ENCODE measurements at regions not wholly inside any gene's neighbourhood (a gene's known extent, or its start where the extent isn't known, plus 50 kb on each side); places are given as distances from the start of the nearest gene placed in this dataset.

GRCh38 chr3:173284301-173284700 lies 113.2 kb upstream of the NLGN1 start:
- H3K27me3 ChIP-seq (ENCODE audit: control insufficient read depth, extremely low read depth, insufficient read depth, low read length): no peaks in the 10 kb centered on the region
- no peaks in the 10 kb centered on the region for H3K79me2 ChIP-seq (ENCODE audit: control insufficient read depth, insufficient read depth, low read length)
- no peak for FAIRE-seq
- dilution Hi-C loops (cut with MboI; ENCODE audit: extremely low pct_ligation_motif_present, low sequenced_read_pairs): no loop called here
- H3K4me3 ChIP-seq (ENCODE audit: control insufficient read depth in 2 of 3, extremely low read depth in 1 of 3, insufficient read depth in 2 of 3, low read depth in 1 of 3, low read length in 3 of 3): no peak overlapping the region
- H3K27ac ChIP-seq (ENCODE audit: control insufficient read depth, insufficient read depth, low read length): no peak overlapping the region
- H3K9ac ChIP-seq (ENCODE audit: control insufficient read depth, extremely low read depth, insufficient read depth, low read length): no peak overlapping the region
- no peaks in the 10 kb centered on the region for H3K4me1 ChIP-seq (ENCODE audit: control insufficient read depth, extremely low read depth, insufficient read depth, low read length)
- no peak overlapping the region for H3K4me2 ChIP-seq (ENCODE audit: control insufficient read depth, extremely low read depth, insufficient read depth, low read depth, low read length)
- no peak overlapping the region for H2AFZ ChIP-seq (ENCODE audit: control insufficient read depth, low read length)
- DNase-seq (ENCODE audit: low read depth, low spot score): no peak
- no peaks in the 10 kb centered on the region for H4K20me1 ChIP-seq (ENCODE audit: control insufficient read depth, extremely low read depth, insufficient read depth, low read length)
- H3K9me1 ChIP-seq (ENCODE audit: control insufficient read depth, extremely low read depth, insufficient read depth, low read length): no peaks in the 10 kb centered on the region
- TF ChIP-seq EZH2 (IDR thresholded peaks at IDR 0.05; ENCODE audit: low read length): no peak
- TF ChIP-seq CTCF (optimal IDR thresholded peaks at IDR 0.05 in 1 of 3, IDR thresholded peaks at IDR 0.05 in 1 of 3, conservative IDR thresholded peaks at IDR 0.05 in 1 of 3; ENCODE audit: extremely low read depth in 1 of 3, insufficient read depth in 2 of 3, low read length in 3 of 3): no peak
- no peaks in the 10 kb centered on the region for H3K36me3 ChIP-seq (ENCODE audit: control insufficient read depth in 2 of 2, extremely low read depth in 1 of 2, insufficient read depth in 2 of 2, low read length in 2 of 2)
- H3K9me3 ChIP-seq (ENCODE audit: control insufficient read depth, low read depth, low read length): no peaks in the 10 kb centered on the region

GRCh38 chr3:173275740-173276139 lies 121.8 kb upstream of the NLGN1 start:
- Histone ChIP-seq H3K27me3 (ENCODE audit: control insufficient read depth, extremely low read depth, insufficient read depth, low read length) (no peaks in the 10 kb centered on the region), H3K79me2 (ENCODE audit: control insufficient read depth, insufficient read depth, low read length) (no peaks in the 10 kb centered on the region), H4K20me1 (ENCODE audit: control insufficient read depth, extremely low read depth, insufficient read depth, low read length) (no peaks in the 10 kb centered on the region), H3K9me3 (ENCODE audit: control insufficient read depth, low read depth, low read length) (no peaks in the 10 kb centered on the region), H3K9me1 (ENCODE audit: control insufficient read depth, extremely low read depth, insufficient read depth, low read length) (no peaks in the 10 kb centered on the region), H3K4me3 (ENCODE audit: control insufficient read depth in 2 of 3, extremely low read depth in 1 of 3, insufficient read depth in 2 of 3, low read depth in 1 of 3, low read length in 3 of 3) (no peak overlapping the region), H3K27ac (ENCODE audit: control insufficient read depth, insufficient read depth, low read length) (no peak overlapping the region), H3K4me2 (ENCODE audit: control insufficient read depth, extremely low read depth, insufficient read depth, low read depth, low read length) (no peak overlapping the region), H2AFZ (ENCODE audit: control insufficient read depth, low read length) (no peak overlapping the region), H3K9ac (ENCODE audit: control insufficient read depth, extremely low read depth, insufficient read depth, low read length) (no peak overlapping the region), H3K4me1 (ENCODE audit: control insufficient read depth, extremely low read depth, insufficient read depth, low read length) (no peaks in the 10 kb centered on the region), H3K36me3 (ENCODE audit: control insufficient read depth in 2 of 2, extremely low read depth in 1 of 2, insufficient read depth in 2 of 2, low read length in 2 of 2) (no peaks in the 10 kb centered on the region)
- DNase-seq (ENCODE audit: low read depth, low spot score) (no peak), FAIRE-seq (no peak)
- no peak for TF ChIP-seq EZH2 (IDR thresholded peaks at IDR 0.05; ENCODE audit: low read length)
- TF ChIP-seq CTCF (optimal IDR thresholded peaks at IDR 0.05 in 1 of 3, IDR thresholded peaks at IDR 0.05 in 1 of 3, conservative IDR thresholded peaks at IDR 0.05 in 1 of 3; ENCODE audit: extremely low read depth in 1 of 3, insufficient read depth in 2 of 3, low read length in 3 of 3): no peak
- dilution Hi-C loops (cut with MboI; ENCODE audit: extremely low pct_ligation_motif_present, low sequenced_read_pairs): no loop called here
